Activated naive CD4-positive, alpha-beta T cell treated with Interleukin-2 at 50 U/mL for 16 hours (primary cell): ENCODE measurements at regions not wholly inside any gene's neighbourhood (a gene's known extent, or its start where the extent isn't known, plus 50 kb on each side); places are given as distances from the start of the nearest gene placed in this dataset.

Source experiments
- DNase-seq: peaks from one replicate; pipeline ENCODE4 v3.0.0-alpha.2; 2020

DNA sequence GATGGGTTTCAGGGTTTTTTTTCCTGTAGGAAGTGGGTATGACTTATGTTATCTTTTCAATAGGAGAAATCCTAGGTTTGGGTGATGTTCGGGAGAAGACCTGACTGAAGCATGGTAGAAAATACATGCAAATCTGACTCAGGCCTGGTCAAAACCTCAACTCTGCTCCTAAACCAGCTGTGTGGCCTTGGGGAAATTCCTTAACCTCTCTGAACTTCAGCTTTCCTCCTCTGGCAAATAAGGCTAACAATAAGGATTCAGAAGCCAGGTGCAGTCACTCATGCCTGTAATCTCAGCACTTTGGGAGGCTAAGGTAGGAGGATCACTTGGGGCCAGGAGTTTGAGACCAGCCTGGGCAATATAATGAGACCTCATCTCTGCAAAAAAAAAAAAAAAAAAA is 148.5 kb downstream of the PHETA1 start:
- no peak for DNase-seq

DNA sequence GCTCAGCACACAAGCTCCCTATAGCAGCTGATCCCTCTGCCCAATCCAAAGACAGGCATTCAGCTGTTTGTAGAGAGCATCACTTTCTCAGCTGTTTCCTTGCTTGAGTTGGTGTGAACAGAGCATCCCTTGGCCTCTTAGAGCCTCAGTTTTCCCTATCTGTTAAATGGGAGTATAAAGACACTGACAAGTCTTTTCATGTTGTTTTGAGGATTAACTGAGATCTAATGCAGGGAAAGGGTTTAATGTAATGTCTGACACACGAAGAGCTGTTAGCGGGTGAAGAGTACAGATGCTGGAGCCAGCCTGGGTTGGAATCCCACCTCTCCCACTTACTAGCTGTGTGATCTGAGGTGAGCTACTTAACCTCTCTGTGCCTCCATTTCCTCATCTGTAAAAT is 149.5 kb downstream of the PHETA1 start:
- DNase-seq, result no peak

- DNase-seq, result no peak
These were observed 150.4 kb downstream of the PHETA1 start for GRCh38 chr12:111218499-111218898.

- no peak for DNase-seq
These were observed 152.3 kb downstream of the PHETA1 start for GRCh38 chr12:111216387-111217159.

DNA sequence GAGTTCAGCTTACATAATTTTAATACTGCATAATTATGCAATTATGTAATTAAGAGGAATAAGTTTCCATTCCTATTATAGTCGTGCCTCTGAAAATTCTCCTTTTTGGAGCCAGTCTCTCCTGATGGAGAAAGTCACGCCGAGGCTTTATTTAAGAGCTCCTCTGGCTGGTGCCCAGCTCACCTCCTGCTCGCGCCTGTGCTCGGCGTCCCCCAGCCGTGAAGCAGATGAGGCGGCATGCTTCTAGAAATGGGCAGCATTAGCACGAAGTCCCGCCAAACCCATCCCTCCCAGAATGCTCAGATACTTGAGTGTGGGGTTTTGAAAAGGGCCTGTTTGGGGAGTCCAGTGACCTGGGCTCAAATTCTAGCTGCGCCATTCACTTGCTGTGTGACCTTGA is 153.0 kb downstream of the PHETA1 start:
- no peak for DNase-seq

DNA sequence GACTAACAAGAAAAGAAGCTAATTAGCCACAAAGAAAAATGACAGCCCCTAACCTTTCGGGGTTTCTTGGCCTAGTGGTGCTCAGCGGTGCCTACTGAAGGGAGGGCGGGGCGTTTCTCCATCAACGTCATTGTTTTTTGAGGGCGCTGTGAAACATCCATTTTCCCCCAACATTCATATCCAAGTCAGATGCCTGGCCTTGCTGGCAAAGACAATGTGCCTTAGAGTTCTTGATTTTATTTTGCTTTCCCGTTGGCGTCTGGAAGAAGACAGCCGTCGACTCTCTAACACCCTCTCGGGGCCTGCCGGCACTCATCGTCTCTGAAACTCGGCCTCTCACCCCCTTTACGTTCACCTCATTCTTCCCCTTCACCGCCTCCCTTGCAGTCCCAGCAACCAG is 154.5 kb downstream of the PHETA1 start:
- DNase-seq, result no peak

DNA sequence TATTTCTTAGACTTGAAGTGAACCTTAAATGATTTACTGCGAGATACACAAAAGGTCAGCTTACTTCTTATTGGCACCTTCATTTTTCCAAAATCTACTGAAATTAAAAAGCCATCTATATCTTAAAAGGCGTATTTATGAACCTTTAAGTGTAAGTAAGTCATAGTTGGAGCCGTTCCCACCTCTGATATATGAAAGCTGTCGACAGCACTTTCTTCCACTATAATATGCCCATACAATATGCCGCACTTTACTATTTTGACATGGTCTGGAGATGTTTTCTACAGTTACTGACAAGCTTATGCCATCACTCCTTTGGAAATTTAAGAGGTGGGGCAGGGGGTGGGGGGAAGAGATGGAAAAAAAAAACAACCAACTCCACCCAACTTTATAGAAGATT is 155.3 kb downstream of the PHETA1 start:
- no peak for DNase-seq

GRCh38 chr12:111212814-111213456 is 156.0 kb downstream of the PHETA1 start:
- no peak for DNase-seq

DNA sequence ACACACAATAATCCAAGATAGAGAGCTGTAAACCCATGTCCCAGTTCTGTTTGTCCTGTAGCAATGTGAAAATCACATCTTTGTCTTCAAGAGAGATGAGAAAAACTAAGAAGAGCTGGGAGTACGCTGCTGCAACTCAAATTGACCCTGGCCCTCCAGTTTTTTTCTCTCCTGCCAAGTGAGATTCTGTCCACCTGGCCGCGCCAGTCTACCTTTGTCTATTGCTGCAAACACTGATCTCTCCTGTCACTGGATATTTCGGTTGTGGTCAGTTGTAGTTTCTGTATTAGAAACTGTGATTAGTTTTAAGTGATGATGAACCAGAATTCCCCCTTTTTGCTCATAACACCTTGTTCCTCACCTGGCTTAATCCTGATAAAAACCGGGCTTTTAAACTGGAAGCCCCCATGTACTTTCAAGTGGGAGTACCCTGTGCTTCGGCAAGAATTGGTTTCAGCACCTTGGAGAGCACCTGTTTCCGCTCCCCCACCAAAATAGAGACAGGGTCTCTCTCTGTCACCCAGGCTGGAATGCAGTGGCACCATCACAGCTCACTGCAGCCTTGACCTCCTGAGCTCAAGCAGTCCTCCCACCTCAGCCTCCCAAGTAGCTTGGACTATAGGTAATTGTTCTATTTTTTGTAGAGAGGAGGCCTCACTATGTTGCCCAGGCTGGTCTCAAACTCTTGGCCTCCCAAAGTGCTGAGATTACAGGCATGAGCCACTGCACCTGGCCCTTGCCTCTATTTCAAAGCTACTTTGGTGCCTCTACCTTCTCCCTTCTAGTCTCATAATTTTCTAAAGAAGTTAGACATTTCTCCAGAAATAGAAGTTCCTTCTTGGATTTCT is 156.8 kb downstream of the PHETA1 start:
- DNase-seq, result no peak

DNA sequence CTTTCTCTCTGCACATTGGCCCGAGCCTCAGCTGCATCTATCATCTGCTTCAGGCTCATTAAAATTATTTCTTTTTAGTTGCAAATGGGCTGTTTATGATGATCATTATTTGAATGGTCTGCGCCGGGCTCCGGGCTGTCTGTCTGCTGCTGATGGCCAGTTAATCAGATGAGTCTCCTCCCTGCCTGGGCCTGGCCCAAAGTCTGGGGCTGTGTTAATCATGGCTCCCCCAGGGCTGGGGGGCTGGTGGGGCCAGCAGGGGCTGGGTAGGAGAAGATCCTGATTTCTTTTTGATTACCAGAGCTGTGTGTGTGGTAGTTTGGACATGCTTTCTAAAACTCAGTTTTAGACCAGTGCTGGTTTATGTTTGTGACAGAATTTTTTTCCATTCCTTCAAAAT is 159.1 kb downstream of the PHETA1 start:
- no peak for DNase-seq

DNA sequence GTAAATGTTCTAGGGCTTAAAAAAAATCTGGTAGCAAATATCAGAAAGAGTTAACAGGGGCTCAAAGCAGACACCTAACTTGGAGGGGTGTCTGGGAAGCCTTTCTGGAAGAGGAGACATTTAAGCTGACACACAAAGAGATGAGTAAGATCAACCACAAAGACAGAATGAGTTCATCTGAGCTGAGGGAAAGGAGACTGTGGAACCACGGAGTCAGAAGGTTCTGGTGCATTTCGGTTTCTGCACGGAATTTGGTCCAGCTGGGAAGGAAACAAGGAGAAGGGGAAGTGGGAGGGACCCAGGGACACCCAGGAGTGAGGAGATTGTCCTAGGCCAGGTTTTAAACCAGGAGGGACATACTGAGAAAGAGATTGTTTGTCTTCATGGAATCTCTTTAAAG is 161.1 kb downstream of the PHETA1 start:
- DNase-seq, result no peak

GRCh38 chr12:111204788-111205241 is 164.1 kb downstream of the PHETA1 start:
- no peak for DNase-seq

DNA sequence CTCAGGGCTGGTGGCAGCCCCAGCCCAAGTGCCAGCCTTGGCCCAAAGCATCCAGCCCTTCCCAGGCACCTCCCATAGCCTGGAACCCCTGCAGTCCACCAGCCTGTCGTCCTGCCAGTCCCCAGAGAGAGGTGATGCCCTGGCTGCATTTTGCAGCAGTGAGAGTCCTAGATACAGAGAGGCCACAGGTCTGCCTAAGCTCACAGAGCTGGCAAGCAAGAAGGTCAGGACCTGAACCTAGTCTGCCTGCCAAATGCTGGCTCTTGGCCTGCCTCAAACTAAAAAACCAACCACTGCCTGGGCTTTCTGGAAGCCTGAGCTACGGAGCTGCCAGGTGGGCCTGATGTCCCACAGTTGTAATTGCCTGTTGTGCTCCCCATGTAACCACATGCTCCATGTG is 164.9 kb downstream of the PHETA1 start:
- DNase-seq, result no peak

- no peak for DNase-seq
These were observed 165.4 kb downstream of the PHETA1 start for GRCh38 chr12:111203446-111203845.

DNA sequence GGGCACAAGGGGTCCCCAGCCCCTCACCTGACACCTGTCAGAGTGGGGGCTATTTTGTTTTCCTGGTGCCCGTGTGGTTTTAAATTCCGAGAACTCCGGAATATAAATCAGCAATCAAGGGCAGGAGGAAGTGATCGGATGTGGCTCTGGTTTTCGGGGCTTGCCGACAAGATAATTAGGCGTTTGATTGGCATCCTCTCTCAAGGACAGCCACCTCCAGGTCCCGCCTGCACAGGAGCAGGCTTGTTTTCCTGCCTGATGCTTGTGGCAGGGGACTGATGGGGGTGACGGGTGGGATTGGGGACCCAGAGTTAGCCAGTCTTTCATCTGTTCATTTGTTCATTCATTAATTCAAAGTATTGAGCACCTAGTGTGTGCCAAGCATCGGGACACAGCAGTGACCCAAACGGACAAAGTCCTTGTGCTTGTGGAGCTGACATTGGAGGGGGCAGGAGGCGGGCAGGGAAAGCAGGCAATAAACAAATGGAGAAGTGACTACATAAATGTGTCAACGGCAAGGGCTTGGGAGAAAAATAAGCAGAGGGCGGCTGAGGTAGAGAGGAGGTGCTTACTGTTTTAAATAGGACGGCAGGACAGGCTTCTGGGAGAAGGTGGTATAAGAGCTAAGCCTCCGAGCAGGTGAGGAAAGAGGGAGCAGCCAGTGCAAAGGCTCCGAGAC is 166.5 kb downstream of the PHETA1 start:
- DNase-seq, result no peak

DNA sequence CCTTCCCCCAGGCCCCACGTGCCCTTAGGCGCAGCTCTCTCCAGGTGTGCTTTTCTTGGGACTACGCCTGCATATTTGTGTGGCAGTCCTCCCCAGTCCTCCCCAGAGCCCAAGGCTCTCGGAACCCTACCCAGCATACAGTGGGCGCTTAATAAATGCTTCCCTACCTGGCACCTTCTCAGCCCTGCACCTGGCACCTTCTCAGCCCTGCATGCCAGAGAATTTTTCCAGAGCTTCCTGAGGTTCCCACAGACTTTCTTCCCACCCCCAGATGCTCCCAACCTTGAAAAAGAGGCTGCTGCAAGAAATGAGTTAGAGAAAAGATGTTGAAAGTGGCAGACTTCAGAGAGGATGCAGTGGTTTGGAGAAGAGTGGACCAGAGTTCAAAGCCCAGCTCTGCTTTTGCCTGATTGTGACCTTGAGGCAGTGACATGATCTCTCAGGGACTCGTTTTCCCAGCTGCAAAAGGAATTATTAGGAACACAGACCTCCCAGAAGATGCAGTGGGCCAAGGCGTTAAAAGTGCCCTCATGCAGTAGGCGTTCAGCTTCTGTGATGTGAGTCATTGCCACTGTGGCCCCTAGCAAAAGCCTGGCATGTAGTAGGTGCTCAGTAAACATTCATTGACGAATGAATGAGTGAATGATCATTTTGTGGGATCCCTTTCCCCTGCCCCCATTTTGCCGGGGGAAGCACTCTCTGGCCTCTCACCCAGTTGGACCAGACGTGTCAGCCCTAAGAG is 167.2 kb downstream of the PHETA1 start:
- DNase-seq, result no peak

DNA sequence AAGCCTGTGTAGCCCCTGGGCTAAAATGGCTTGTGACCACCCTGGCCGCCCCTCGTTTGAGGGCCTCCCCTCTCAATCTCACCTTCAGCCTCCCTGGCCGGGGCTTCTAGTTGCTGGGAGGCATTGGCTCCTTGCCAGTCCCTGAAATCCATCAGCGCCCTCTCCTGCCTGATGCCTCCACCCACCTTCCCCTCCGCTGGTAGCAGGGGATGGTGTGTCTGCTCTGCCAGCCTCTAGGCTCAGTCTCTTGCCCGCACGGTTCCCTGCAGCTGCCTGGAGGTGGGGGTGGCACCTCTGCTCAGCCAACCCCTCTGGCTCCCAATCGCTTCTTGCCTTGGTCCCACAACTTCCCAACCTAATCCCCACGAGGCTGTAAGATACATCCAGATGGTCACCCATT is 167.9 kb downstream of the PHETA1 start:
- DNase-seq, result no peak

- DNase-seq, result no peak
These were observed 171.4 kb downstream of the PHETA1 start for GRCh38 chr12:111197376-111197944.

DNA sequence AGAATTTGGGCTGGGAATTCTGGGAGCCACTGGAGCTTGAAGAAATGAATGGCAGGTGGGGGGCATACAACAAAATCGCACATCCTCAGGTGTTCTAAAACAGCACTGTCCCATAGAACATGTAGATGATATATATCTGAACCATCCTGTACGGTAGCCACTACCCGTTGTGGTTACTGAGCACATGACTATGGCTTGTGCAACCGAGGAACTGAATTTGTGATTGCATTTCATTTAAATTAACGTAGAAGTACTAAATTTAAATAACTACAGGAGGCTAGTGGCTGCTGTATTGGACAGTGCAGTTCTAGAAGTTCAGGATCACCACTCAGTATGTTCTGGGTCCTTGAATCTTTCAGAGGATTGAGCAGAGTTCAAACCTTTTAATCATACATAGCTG is 172.4 kb downstream of the PHETA1 start:
- DNase-seq, result no peak

DNA sequence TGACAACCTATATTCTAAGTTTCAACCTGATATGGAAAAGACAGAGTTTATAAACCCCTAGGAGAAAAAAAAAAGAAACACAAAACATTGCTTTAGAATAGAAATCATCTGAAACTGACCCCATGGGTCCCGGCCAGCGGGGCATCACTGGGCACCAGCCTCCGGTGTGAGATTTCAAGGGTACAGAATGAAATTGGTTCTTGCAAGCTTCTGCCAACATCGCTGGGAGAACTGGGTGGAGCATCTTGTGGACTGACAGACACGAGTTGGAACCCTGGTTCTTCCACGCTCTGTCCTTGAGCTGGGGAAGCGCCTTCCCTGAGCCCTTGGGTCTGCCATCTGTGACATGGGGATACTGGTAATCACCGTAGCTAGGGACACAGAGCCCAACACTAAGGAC is 173.6 kb downstream of the PHETA1 start:
- no peak for DNase-seq

DNA sequence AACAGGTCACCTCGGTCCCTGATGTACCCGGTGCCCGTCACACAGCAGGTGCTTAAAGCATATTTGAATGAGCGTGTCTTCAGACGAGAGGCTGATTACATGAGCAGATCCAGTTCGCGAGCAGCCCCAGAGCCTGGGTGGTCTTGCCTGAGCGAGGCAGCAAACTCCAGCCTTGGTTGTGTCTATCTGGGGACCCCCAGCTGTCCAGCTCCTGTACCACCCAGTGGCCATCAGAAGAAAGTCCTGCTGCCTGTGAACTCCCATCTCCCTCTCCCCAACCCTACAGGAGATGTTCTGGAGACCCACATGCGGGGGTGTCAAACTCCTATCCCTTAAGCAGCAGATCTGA is 174.2 kb downstream of the PHETA1 start:
- DNase-seq, result no peak
